K562 (cell line): ENCODE measurements at regions not wholly inside any gene's neighbourhood (a gene's known extent, or its start where the extent isn't known, plus 50 kb on each side); places are given as distances from the start of the nearest gene placed in this dataset.

Source experiments
- ATAC-seq: fragments of 200-7000 bp; cut with Tn5 transposase; 3 replicates; pipeline ENCODE4 v1.9.1; 2020; ENCODE audit warnings: moderate library complexity
- BruUV-seq: library from RNA; stranded (reverse); fragments of 400-500 nt; replicated peaks from 2 replicates; lab custom pipeline; 2021; lab: Mats Ljungman, UMichigan
- CTCF ChIA-PET: fragments of 300-600 bp; formaldehyde crosslinking; extraction: SDS; loops from one replicate; lab custom pipeline; 2021; ENCODE audit warnings: low intra/inter-chr PET ratio; lab: Yijun Ruan, JAX
- POLR2A ChIA-PET: fragments of 300-600, 350-650 bp; sonication (Branson Sonifier 250); formaldehyde crosslinking; extraction: SDS; loops from one replicate; lab custom pipeline; 2021; ENCODE audit warnings: antibody characterized with exemption, inconsistent platforms; lab: Yijun Ruan, JAX
- DNase-seq, 4 experiments: peaks; one replicate each; pipeline versions ENCODE4 v3.0.0 to v3.0.0-alpha.2; 2011 to 2018; ENCODE audit warnings: low spot score in 3 of 4, mixed read lengths in 3 of 4; ENCODE audit errors: extremely low read depth in 1 of 4
- FAIRE-seq: peaks from 2 replicates; lab custom pipeline; 2011; peaks lifted over from hg19 to GRCh38; lab: Jason Lieb, UNC
- H2AFZ ChIP-seq: 2 replicates; pipeline ENCODE4 v1.6.0; 2011; ENCODE audit warnings: low read depth, low read length, control low read depth, inconsistent platforms
- H3K27ac ChIP-seq: fragments of 200-600 bp; 3 replicates; pipeline ENCODE4 v1.8.0; 2011; ENCODE audit warnings: low read depth, mild to moderate bottlenecking, control low read depth, inconsistent platforms, low read length, moderate library complexity, mixed read lengths; ENCODE audit errors: extremely low read depth
- H3K27me3 ChIP-seq, 2 experiments: fragments of 300-600 bp in 1 of 2; 2 replicates in 1 of 2; 3 replicates in 1 of 2; pipeline versions ENCODE4 v1.6.0 to v1.8.0; 2011; ENCODE audit warnings: inconsistent platforms in 2 of 2, low read length in 2 of 2, mild to moderate bottlenecking in 1 of 2, mixed read lengths in 1 of 2, moderate library complexity in 1 of 2; ENCODE audit not compliant: control insufficient read depth in 2 of 2, insufficient read depth in 2 of 2
- H3K36me3 ChIP-seq: fragments of 300-600 bp; 3 replicates; pipeline ENCODE4 v1.8.0; 2011; ENCODE audit warnings: mild to moderate bottlenecking, low read length, inconsistent platforms; ENCODE audit not compliant: control insufficient read depth, insufficient read depth
- H3K4me1 ChIP-seq, 2 experiments: fragments of 200-600 bp in 1 of 2; replicated peaks in 1 of 2; 2 replicates in 1 of 2; 3 replicates in 1 of 2; pipeline versions ENCODE4 v1.5.1 to v1.8.0; 2011; ENCODE audit warnings: inconsistent platforms in 2 of 2, low read length in 2 of 2, mild to moderate bottlenecking in 1 of 2, mixed read lengths in 1 of 2, moderate library complexity in 1 of 2; ENCODE audit not compliant: control insufficient read depth in 2 of 2, insufficient read depth in 2 of 2
- H3K4me2 ChIP-seq: 2 replicates; pipeline ENCODE4 v1.6.1; 2011; ENCODE audit warnings: low read length, control low read depth, inconsistent platforms, mixed read lengths; ENCODE audit not compliant: insufficient read depth
- H3K4me3 ChIP-seq: fragments of 200-600 bp; sonication (generic), shearing (Covaris generic); 2 replicates; pipeline ENCODE4 v1.5.1; 2016; ENCODE audit warnings: control low read depth, inconsistent platforms
- H3K79me2 ChIP-seq: fragments of 200-600 bp; 3 replicates; pipeline ENCODE4 v1.8.0; 2011; ENCODE audit warnings: low read length, inconsistent platforms; ENCODE audit not compliant: control insufficient read depth, insufficient read depth
- H3K9ac ChIP-seq, 2 experiments: 2 replicates each; pipeline versions ENCODE4 v1.6.0 to v1.6.1; 2011; ENCODE audit warnings: low read depth in 2 of 2, low read length in 2 of 2, control low read depth in 1 of 2, inconsistent platforms in 1 of 2, mild to moderate bottlenecking in 1 of 2, mixed read lengths in 1 of 2; ENCODE audit not compliant: insufficient read depth in 1 of 2
- H3K9me1 ChIP-seq: one replicate; pipeline ENCODE4 v1.6.0; 2011; ENCODE audit warnings: inconsistent platforms, mild to moderate bottlenecking, low read length, moderate library complexity; ENCODE audit not compliant: control insufficient read depth, insufficient read depth
- H3K9me3 ChIP-seq: replicated peaks from 2 replicates; pipeline ENCODE4 v1.5.1; 2011; ENCODE audit warnings: low read depth, low read length, inconsistent platforms; ENCODE audit not compliant: control insufficient read depth, insufficient read depth
- H4K20me1 ChIP-seq: replicated peaks from 2 replicates; pipeline ENCODE4 v1.6.1; 2011; ENCODE audit warnings: low read length, inconsistent platforms, mixed read lengths; ENCODE audit not compliant: control insufficient read depth, insufficient read depth
- CBX3 ChIP-seq, 2 experiments: IDR thresholded peaks; 1 replicate in 1 of 2; 2 replicates in 1 of 2; pipeline ENCODE4 v1.6.1; 2012; ENCODE audit warnings: inconsistent platforms in 2 of 2, low read length in 2 of 2, borderline replicate concordance in 1 of 2, control low read depth in 1 of 2
- HMG20A ChIP-seq: fragments of 450-650 bp; formaldehyde crosslinking; conservative IDR thresholded peaks from 2 replicates; pipeline ENCODE4 v1.4.0; 2020; ENCODE audit warnings: mild to moderate bottlenecking, mixed read lengths
- LCOR ChIP-seq: sonication (generic); formaldehyde crosslinking; IDR thresholded peaks from 2 replicates; pipeline ENCODE4 v1.8.0; 2022; ENCODE audit warnings: mild to moderate bottlenecking, missing genetic modification reagents
- NFYB ChIP-seq: IDR thresholded peaks from 2 replicates; pipeline ENCODE4 v1.6.1; 2011; ENCODE audit warnings: mild to moderate bottlenecking, moderate library complexity; ENCODE audit not compliant: insufficient read length; ENCODE audit errors: extremely low read depth
- TCFL5 ChIP-seq: fragments of 250-450 bp; sonication (Bioruptor Pico); conservative IDR thresholded peaks from 2 replicates; pipeline ENCODE4 v1.6.1; 2021; ENCODE audit warnings: mild to moderate bottlenecking, moderate library complexity, matching md5 sums
- TGIF2 ChIP-seq: sonication (generic); formaldehyde crosslinking; IDR thresholded peaks from 2 replicates; pipeline ENCODE4 v1.8.1; 2022; ENCODE audit warnings: mild to moderate bottlenecking, missing genetic modification reagents, moderate library complexity
- ZNF75A ChIP-seq: fragments of 450-650 bp; formaldehyde crosslinking; IDR thresholded peaks from 2 replicates; pipeline ENCODE4 v1.4.0; 2020; ENCODE audit warnings: mild to moderate bottlenecking
- ZNF766 ChIP-seq: fragments of 200-800 bp; sonication (Bioruptor generic); conservative IDR thresholded peaks from 2 replicates; pipeline ENCODE4 v1.6.1; 2016; ENCODE audit warnings: missing genetic modification characterization, missing compliant biosample characterization
- WGBS: fragments of 100-300 bp; shearing (Covaris generic); methylation state at CpG from one replicate; pipeline ENCODE4 v1.1.6; 2016; ENCODE audit warnings: low coverage, mixed read lengths; ENCODE audit not compliant: insufficient coverage; ENCODE audit errors: missing lambda C conversion rate; 5-methylcytosine and 5-hydroxymethylcytosine counted together
- in situ Hi-C: fragments of 300-500 bp; cut with MboI; formaldehyde crosslinking; loops from 4 replicates; pipeline ENCODE4 v1.15.0; 2018; ENCODE audit warnings: inconsistent platforms, mixed read lengths
- intact Hi-C: fragments of 100-400 bp; cut with micrococcal nuclease; formaldehyde crosslinking; loops from 2 replicates; pipeline ENCODE4 v1.14.2; 2022
- TF ChIP-seq, protein P1 (sequence below): fragments of 250-450 bp; sonication (Bioruptor Pico); IDR thresholded peaks from 2 replicates; pipeline ENCODE4 v1.4.0; 2020; ENCODE audit warnings: borderline replicate concordance
- TF ChIP-seq, protein P2 (sequence below): fragments of 200-600 bp; sonication (generic); IDR thresholded peaks from one replicate; pipeline ENCODE4 v1.6.1; 2012; ENCODE audit warnings: mild to moderate bottlenecking, low read depth, low read length, inconsistent platforms

DNA sequence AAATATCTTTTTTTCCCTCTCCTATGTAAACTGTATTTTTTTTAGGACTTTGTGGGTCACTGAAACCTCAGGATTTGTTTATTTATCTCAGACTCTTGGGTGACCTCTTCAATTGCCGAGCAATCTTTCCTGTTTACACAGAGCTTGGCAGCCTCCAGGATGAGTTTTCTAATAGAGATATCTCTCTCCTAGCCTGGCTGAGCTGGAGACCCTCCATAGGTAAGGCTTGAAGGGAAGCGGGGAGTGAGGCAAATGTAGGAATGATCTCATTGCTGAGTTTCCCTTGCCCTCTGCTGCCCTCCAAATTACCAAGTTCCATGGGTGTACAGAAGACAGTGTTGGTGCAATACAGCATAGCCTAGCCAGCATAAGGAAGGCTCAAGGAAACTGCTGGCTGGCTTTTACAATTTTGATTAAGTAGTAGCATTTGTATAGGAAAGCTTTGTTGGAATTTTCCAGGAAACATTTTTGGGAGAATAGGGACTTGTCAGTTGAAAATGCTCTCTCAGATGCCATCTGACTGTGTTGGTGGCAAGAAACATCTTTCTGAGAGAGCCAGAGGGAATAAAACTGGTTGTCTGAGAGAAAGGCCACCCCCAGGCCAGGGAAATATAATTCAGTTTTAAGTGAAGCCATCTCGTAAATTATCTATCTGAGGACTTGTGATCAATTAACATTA, 116.0 kb downstream of the NMUR2 start:
- no peaks in the 10 kb centered on the region; the same call in 1 of the 2 replicates for H3K9me3 ChIP-seq
- FAIRE-seq, result no peak
- H3K9me1 ChIP-seq, result no peaks in the 10 kb centered on the region
- BruUV-seq, result no TSS peak
- in situ Hi-C loops, result no loop called here
- no peak overlapping the region for H2AFZ ChIP-seq
- CTCF ChIA-PET, result interaction anchor here (0.6 kb wide), 1 partner anchor 324 kb away, joined by 3 read pairs; no protein-coding TSS in a partner anchor
- no peaks in the 10 kb centered on the region for H3K36me3 ChIP-seq
- H3K27ac ChIP-seq, result no peak overlapping the region
- no peak overlapping the region for H3K4me2 ChIP-seq
- no peaks in the 10 kb centered on the region for H3K27me3 ChIP-seq
- H3K4me3 ChIP-seq, result no peak overlapping the region
- H3K9ac ChIP-seq, result no peak overlapping the region
- WGBS, result 0% methylated on average over 3 of the region's 3 CpGs
- H3K79me2 ChIP-seq, result no peaks in the 10 kb centered on the region
- no peaks in the 10 kb centered on the region for H3K4me1 ChIP-seq
- POLR2A ChIA-PET, result no interaction called here
- ATAC-seq, result no peak
- no peak for DNase-seq
- intact Hi-C loops, result no loop called here
- H4K20me1 ChIP-seq, result no peaks in the 10 kb centered on the region
- no peak for TF ChIP-seq CBX3 (IDR thresholded peaks at IDR 0.05; ENCODE audit: borderline replicate concordance in 1 of 2, low read length in 2 of 2)
- no peak for TF ChIP-seq TGIF2
- TF ChIP-seq, protein P1, sequence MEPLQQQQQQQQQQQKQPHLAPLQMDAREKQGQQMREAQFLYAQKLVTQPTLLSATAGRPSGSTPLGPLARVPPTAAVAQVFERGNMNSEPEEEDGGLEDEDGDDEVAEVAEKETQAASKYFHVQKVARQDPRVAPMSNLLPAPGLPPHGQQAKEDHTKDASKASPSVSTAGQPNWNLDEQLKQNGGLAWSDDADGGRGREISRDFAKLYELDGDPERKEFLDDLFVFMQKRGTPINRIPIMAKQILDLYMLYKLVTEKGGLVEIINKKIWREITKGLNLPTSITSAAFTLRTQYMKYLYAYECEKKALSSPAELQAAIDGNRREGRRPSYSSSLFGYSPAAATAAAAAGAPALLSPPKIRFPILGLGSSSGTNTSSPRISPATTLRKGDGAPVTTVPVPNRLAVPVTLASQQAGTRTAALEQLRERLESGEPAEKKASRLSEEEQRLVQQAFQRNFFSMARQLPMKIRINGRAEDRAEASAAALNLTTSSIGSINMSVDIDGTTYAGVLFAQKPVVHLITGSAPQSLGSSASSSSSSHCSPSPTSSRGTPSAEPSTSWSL, result no peak
- TF ChIP-seq ZNF75A, result no peak
- TF ChIP-seq NFYB, result no peak
- no peak for TF ChIP-seq TCFL5 (CRISPR knock-in tag)
- TF ChIP-seq HMG20A (CRISPR knock-in tag), result no peak
- no peak for TF ChIP-seq ZNF766 (CRISPR knock-in tag)
- TF ChIP-seq LCOR (CRISPR knock-in tag), result no peak
- TF ChIP-seq, protein P2, sequence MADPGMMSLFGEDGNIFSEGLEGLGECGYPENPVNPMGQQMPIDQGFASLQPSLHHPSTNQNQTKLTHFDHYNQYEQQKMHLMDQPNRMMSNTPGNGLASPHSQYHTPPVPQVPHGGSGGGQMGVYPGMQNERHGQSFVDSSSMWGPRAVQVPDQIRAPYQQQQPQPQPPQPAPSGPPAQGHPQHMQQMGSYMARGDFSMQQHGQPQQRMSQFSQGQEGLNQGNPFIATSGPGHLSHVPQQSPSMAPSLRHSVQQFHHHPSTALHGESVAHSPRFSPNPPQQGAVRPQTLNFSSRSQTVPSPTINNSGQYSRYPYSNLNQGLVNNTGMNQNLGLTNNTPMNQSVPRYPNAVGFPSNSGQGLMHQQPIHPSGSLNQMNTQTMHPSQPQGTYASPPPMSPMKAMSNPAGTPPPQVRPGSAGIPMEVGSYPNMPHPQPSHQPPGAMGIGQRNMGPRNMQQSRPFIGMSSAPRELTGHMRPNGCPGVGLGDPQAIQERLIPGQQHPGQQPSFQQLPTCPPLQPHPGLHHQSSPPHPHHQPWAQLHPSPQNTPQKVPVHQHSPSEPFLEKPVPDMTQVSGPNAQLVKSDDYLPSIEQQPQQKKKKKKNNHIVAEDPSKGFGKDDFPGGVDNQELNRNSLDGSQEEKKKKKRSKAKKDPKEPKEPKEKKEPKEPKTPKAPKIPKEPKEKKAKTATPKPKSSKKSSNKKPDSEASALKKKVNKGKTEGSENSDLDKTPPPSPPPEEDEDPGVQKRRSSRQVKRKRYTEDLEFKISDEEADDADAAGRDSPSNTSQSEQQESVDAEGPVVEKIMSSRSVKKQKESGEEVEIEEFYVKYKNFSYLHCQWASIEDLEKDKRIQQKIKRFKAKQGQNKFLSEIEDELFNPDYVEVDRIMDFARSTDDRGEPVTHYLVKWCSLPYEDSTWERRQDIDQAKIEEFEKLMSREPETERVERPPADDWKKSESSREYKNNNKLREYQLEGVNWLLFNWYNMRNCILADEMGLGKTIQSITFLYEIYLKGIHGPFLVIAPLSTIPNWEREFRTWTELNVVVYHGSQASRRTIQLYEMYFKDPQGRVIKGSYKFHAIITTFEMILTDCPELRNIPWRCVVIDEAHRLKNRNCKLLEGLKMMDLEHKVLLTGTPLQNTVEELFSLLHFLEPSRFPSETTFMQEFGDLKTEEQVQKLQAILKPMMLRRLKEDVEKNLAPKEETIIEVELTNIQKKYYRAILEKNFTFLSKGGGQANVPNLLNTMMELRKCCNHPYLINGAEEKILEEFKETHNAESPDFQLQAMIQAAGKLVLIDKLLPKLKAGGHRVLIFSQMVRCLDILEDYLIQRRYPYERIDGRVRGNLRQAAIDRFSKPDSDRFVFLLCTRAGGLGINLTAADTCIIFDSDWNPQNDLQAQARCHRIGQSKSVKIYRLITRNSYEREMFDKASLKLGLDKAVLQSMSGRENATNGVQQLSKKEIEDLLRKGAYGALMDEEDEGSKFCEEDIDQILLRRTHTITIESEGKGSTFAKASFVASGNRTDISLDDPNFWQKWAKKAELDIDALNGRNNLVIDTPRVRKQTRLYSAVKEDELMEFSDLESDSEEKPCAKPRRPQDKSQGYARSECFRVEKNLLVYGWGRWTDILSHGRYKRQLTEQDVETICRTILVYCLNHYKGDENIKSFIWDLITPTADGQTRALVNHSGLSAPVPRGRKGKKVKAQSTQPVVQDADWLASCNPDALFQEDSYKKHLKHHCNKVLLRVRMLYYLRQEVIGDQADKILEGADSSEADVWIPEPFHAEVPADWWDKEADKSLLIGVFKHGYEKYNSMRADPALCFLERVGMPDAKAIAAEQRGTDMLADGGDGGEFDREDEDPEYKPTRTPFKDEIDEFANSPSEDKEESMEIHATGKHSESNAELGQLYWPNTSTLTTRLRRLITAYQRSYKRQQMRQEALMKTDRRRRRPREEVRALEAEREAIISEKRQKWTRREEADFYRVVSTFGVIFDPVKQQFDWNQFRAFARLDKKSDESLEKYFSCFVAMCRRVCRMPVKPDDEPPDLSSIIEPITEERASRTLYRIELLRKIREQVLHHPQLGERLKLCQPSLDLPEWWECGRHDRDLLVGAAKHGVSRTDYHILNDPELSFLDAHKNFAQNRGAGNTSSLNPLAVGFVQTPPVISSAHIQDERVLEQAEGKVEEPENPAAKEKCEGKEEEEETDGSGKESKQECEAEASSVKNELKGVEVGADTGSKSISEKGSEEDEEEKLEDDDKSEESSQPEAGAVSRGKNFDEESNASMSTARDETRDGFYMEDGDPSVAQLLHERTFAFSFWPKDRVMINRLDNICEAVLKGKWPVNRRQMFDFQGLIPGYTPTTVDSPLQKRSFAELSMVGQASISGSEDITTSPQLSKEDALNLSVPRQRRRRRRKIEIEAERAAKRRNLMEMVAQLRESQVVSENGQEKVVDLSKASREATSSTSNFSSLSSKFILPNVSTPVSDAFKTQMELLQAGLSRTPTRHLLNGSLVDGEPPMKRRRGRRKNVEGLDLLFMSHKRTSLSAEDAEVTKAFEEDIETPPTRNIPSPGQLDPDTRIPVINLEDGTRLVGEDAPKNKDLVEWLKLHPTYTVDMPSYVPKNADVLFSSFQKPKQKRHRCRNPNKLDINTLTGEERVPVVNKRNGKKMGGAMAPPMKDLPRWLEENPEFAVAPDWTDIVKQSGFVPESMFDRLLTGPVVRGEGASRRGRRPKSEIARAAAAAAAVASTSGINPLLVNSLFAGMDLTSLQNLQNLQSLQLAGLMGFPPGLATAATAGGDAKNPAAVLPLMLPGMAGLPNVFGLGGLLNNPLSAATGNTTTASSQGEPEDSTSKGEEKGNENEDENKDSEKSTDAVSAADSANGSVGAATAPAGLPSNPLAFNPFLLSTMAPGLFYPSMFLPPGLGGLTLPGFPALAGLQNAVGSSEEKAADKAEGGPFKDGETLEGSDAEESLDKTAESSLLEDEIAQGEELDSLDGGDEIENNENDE, result no peak
